B cell (primary cell): ENCODE measurements at regions not wholly inside any gene's neighbourhood (a gene's known extent, or its start where the extent isn't known, plus 50 kb on each side); places are given as distances from the start of the nearest gene placed in this dataset.

Source experiments
- ATAC-seq: fragments of 200-7000 bp; cut with Tn5 transposase; one replicate; pipeline ENCODE4 v1.10.0; 2021; ENCODE audit warnings: low read depth, mild to moderate bottlenecking, moderate number of reproducible peaks, moderate library complexity
- CTCF ChIA-PET: fragments of 350-600 bp; sonication (Branson Sonifier 250); formaldehyde crosslinking; loops from one replicate; lab custom pipeline; 2021; ENCODE audit warnings: antibody characterized with exemption, inconsistent platforms; lab: Charles Lee
- POLR2A ChIA-PET: fragments of 350-600 bp; sonication (Branson Sonifier 250); formaldehyde crosslinking; loops from one replicate; lab custom pipeline; 2021; ENCODE audit warnings: antibody characterized with exemption; lab: Charles Lee
- DNase-seq: peaks from one replicate; pipeline ENCODE4 v3.0.0; 2013
- H2AFZ ChIP-seq: 2 replicates; pipeline ENCODE4 v1.6.1; 2012; ENCODE audit warnings: mild to moderate bottlenecking, low read depth, low read length; ENCODE audit not compliant: insufficient read depth, poor library complexity, severe bottlenecking
- H3K27ac ChIP-seq, 2 donors: 1 replicate in 1 of 2; 2 replicates in 1 of 2; pipeline ENCODE4 v1.5.1; 2012 to 2013; ENCODE audit warnings: low read length in 2 of 2, mild to moderate bottlenecking in 2 of 2, moderate library complexity in 1 of 2
- H3K27me3 ChIP-seq, 4 experiments: fragments of 200-600 bp in 1 of 4; sonication (generic) in 1 of 4; replicated peaks in 1 of 4; 1 replicate in 2 of 4; 2 replicates in 2 of 4; pipeline versions ENCODE4 v1.6.1 to v1.7.0; 2013 to 2016; ENCODE audit warnings: low read length in 3 of 4, mild to moderate bottlenecking in 2 of 4, mixed read lengths in 1 of 4, moderate library complexity in 1 of 4; ENCODE audit not compliant: insufficient read depth in 4 of 4, control insufficient read depth in 3 of 4; ENCODE audit errors: control extremely low read depth in 1 of 4
- H3K36me3 ChIP-seq, 2 experiments: replicated peaks in 1 of 2; 1 replicate in 1 of 2; 2 replicates in 1 of 2; pipeline versions ENCODE4 v1.6.1 to v1.7.1; 2013; ENCODE audit warnings: low read length in 1 of 2; ENCODE audit not compliant: insufficient read depth in 2 of 2, control insufficient read depth in 1 of 2; ENCODE audit errors: control extremely low read depth in 1 of 2, extremely low read depth in 1 of 2
- H3K4me1 ChIP-seq, 2 donors: fragments of 200-600 bp in 1 of 2; sonication (generic) in 1 of 2; 1 replicate in 1 of 2; 2 replicates in 1 of 2; pipeline versions ENCODE4 v1.5.1 to v1.6.1; 2013 to 2017; ENCODE audit warnings: low read length in 2 of 2; ENCODE audit not compliant: control insufficient read depth in 2 of 2, insufficient read depth in 2 of 2
- H3K4me2 ChIP-seq: replicated peaks from 2 replicates; pipeline ENCODE3; 2012; ENCODE audit warnings: mild to moderate bottlenecking, low read depth, low read length; ENCODE audit not compliant: poor library complexity, severe bottlenecking
- H3K4me3 ChIP-seq, 5 experiments: fragments of 200-600 bp in 1 of 5; sonication (generic) in 1 of 5; 1 replicate in 3 of 5; 2 replicates in 2 of 5; pipeline versions ENCODE4 v1.5.1 to v1.7.0; 2011 to 2016; ENCODE audit warnings: low read length in 4 of 5, mild to moderate bottlenecking in 4 of 5, low read depth in 2 of 5, control low read depth in 1 of 5, moderate library complexity in 1 of 5; ENCODE audit not compliant: insufficient read depth in 1 of 5; ENCODE audit errors: control extremely low read depth in 1 of 5, extremely low read depth in 1 of 5
- H3K79me2 ChIP-seq: fragments of 200-600 bp; sonication (generic); one replicate; pipeline ENCODE4 v1.6.0; 2016; ENCODE audit warnings: low read length; ENCODE audit not compliant: control insufficient read depth, insufficient read depth
- H3K9ac ChIP-seq: fragments of 200-600 bp; sonication (generic); 2 replicates; pipeline ENCODE4 v1.6.1; 2017; ENCODE audit warnings: mild to moderate bottlenecking, low read length, moderate library complexity
- H3K9me3 ChIP-seq, 3 donors: one replicate each; pipeline versions ENCODE4 v1.6.1 to v1.7.1; 2013; ENCODE audit warnings: low read length in 2 of 3; ENCODE audit not compliant: control insufficient read depth in 2 of 3, insufficient read depth in 1 of 3; ENCODE audit errors: control extremely low read depth in 1 of 3
- H4K20me1 ChIP-seq: 2 replicates; pipeline ENCODE4 v1.6.0; 2012; ENCODE audit warnings: mild to moderate bottlenecking, low read length; ENCODE audit not compliant: insufficient read depth, control insufficient read depth, poor library complexity, severe bottlenecking
- H3K27ac Mint-ChIP-seq: one replicate; pipeline ENCODE4 v1.8.0; 2021; ENCODE audit warnings: mixed read lengths
- H3K27me3 Mint-ChIP-seq: one replicate; pipeline ENCODE4 v1.8.0; 2021; ENCODE audit warnings: mixed read lengths
- H3K4me1 Mint-ChIP-seq: one replicate; pipeline ENCODE4 v1.8.0; 2021; ENCODE audit warnings: mixed read lengths
- H3K4me3 Mint-ChIP-seq: one replicate; pipeline ENCODE4 v1.8.0; 2021; ENCODE audit warnings: mixed read lengths
- H3K9me3 Mint-ChIP-seq: one replicate; pipeline ENCODE4 v1.8.0; 2022; ENCODE audit warnings: mixed read lengths; ENCODE audit not compliant: insufficient read depth
- CTCF ChIP-seq: fragments of 200-600 bp; IDR thresholded peaks from one replicate; pipeline ENCODE4 v1.8.0; 2022; ENCODE audit warnings: antibody characterized with exemption, mild to moderate bottlenecking
- EZH2 ChIP-seq: IDR thresholded peaks from 2 replicates; pipeline ENCODE4 v1.6.1; 2012; ENCODE audit warnings: borderline replicate concordance, low read depth, mild to moderate bottlenecking, moderate library complexity, low read length; ENCODE audit not compliant: insufficient read depth, poor library complexity, severe bottlenecking
- WGBS: methylation state at CpG from one replicate; pipeline ENCODE4 v1.1.5; 2013; ENCODE audit warnings: missing lambda C conversion rate; ENCODE audit not compliant: insufficient coverage; 5-methylcytosine and 5-hydroxymethylcytosine counted together
- intact Hi-C: fragments of 100-400 bp; cut with micrococcal nuclease; formaldehyde crosslinking; loops from one replicate; pipeline ENCODE4 v1.10.0; 2022

GRCh38 chr6:156273065-156273711 lies 504.0 kb upstream of the ARID1B start:
- Histone ChIP-seq H3K9ac (no peak overlapping the region), H2AFZ (no peak overlapping the region), H3K4me1 (peaks cover 10 to 16% of the 10 kb centered on the region in 2 donors), H3K4me3 (no peak overlapping the region), H3K79me2 (no peaks in the 10 kb centered on the region), H3K4me2 (no peak overlapping the region), H3K27me3 (no peaks in the 10 kb centered on the region), H4K20me1 (no peaks in the 10 kb centered on the region), H3K27ac (no peak overlapping the region), H3K9me3 (peaks cover 2 to 4% (median 4%) of the 10 kb centered on the region in 3 donors), H3K36me3 (peaks cover 0 to 2% of the 10 kb centered on the region in 2 experiments)
- Mint-ChIP-seq H3K4me3 (no peak overlapping the region), H3K4me1 (peaks cover 32% of the 10 kb centered on the region), H3K27me3 (no peaks in the 10 kb centered on the region), H3K9me3 (peaks cover 2% of the 10 kb centered on the region), H3K27ac (no peak overlapping the region)
- TF ChIP-seq EZH2, result no peak
- no peak for TF ChIP-seq CTCF
- no peak for DNase-seq
- POLR2A ChIA-PET, result no interaction called here
- 86% methylated on average over 5 of the region's 6 CpGs for WGBS
- intact Hi-C loops, result loop anchor here (10.0 kb wide), 1 partner anchor 98 kb away; no protein-coding TSS in a partner anchor
- ATAC-seq, result no peak
- CTCF ChIA-PET, result no interaction called here

GRCh38 chr6:156269751-156270369 lies 507.3 kb upstream of the ARID1B start:
- no peak overlapping the region for H3K4me3 ChIP-seq
- H3K4me3 Mint-ChIP-seq, result no peak overlapping the region

More at GRCh38 chr6:156269751-156270369, 507.3 kb upstream of the ARID1B start:
- Mint-ChIP-seq H3K27me3 (no peaks in the 10 kb centered on the region), H3K4me1 (peaks cover 15% of the 10 kb centered on the region), H3K9me3 (peaks cover 4% of the 10 kb centered on the region), H3K27ac (no peak overlapping the region)
- POLR2A ChIA-PET, result no interaction called here
- intact Hi-C loops, result loop anchor here (10.0 kb wide), 1 partner anchor 95 kb away; no protein-coding TSS in a partner anchor
- no peaks in the 10 kb centered on the region for H3K79me2 ChIP-seq
- no peaks in the 10 kb centered on the region for H3K27me3 ChIP-seq
- peaks cover 0 to 2% (median 0%) of the 10 kb centered on the region in 3 donors for H3K9me3 ChIP-seq
- H4K20me1 ChIP-seq, result no peaks in the 10 kb centered on the region
- no peak for ATAC-seq
- peaks cover 6% of the 10 kb centered on the region in 2 donors for H3K4me1 ChIP-seq
- H2AFZ ChIP-seq, result no peak overlapping the region
- no peak for TF ChIP-seq CTCF
- no peak for TF ChIP-seq EZH2
- whole genome bisulfite sequencing, result 85% methylated on average over 7 of the region's 8 CpGs
- no peak overlapping the region for H3K4me2 ChIP-seq
- CTCF ChIA-PET, result no interaction called here
- H3K27ac ChIP-seq, result no peak overlapping the region
- peaks cover 0 to 2% of the 10 kb centered on the region in 2 experiments for H3K36me3 ChIP-seq
- no peak overlapping the region for H3K9ac ChIP-seq
- DNase-seq, result no peak
